ENCODE measurements at regions not wholly inside any gene's neighbourhood (a gene's known extent, or its start where the extent isn't known, plus 50 kb on each side); places are given as distances from the start of the nearest gene placed in this dataset.

- H2AFZ ChIP-seq = peak overlapping the region; percentile 91
- peak; percentile 23; the same call in 2 of the 3 replicates for ATAC-seq
Measured at GRCh38 chr3:128549283-128550112, 56.5 kb upstream of the GATA2 start.

More at GRCh38 chr3:128549283-128550112, 56.5 kb upstream of the GATA2 start:
- no peak overlapping the region for H3K4me3 ChIP-seq
- Mint-ChIP-seq H3K36me3 (ENCODE audit: low read depth) (no peaks in the 10 kb centered on the region; the same call in 2 of the 3 replicates), H3K9me3 (no peaks in the 10 kb centered on the region; the same call in 1 of the 3 replicates), H3K4me3 (0 out of 3 replicates have a peak overlapping the region, but pooled peaks have one; percentile 19), H3K27me3 (ENCODE audit: insufficient read depth, low read depth, poor library complexity) (peaks cover 18% of the 10 kb centered on the region), H3K27ac (no peak overlapping the region; the same call in 1 of the 2 replicates), H3K4me1 (peaks cover 11% of the 10 kb centered on the region)
- 0 out of 2 replicates have a peak overlapping the region, but pooled peaks have one; percentile 43 for H3K4me2 ChIP-seq
- DNase-seq (ENCODE audit: low spot score) = no peak
- H3K27me3 ChIP-seq (ENCODE audit: insufficient read depth) = peaks cover 11% of the 10 kb centered on the region
- no peak for TF ChIP-seq NANOG (IDR thresholded peaks at IDR 0.05; ENCODE audit: borderline replicate concordance)
- TF ChIP-seq ZNF114 (CRISPR knock-in tag; IDR thresholded peaks at IDR 0.05) = no peak
- TF ChIP-seq CREB1 (CRISPR knock-in tag; IDR thresholded peaks at IDR 0.05; ENCODE audit: low read depth) = no peak
- no peak for TF ChIP-seq ZNF462 (CRISPR knock-in tag; IDR thresholded peaks at IDR 0.05)
- TF ChIP-seq ETS1 (IDR thresholded peaks at IDR 0.05) = no peak
- no peak for TF ChIP-seq STAT1 (IDR thresholded peaks at IDR 0.05; ENCODE audit: unreplicated experiment)
- TF ChIP-seq JUNB (IDR thresholded peaks at IDR 0.05; ENCODE audit: unreplicated experiment) = no peak
- TF ChIP-seq EZH2 (IDR thresholded peaks at IDR 0.05; ENCODE audit: low read depth, unreplicated experiment) = no peak
- no peak for TF ChIP-seq EZH2phosphoT487 (IDR thresholded peaks at IDR 0.05; ENCODE audit: unreplicated experiment)
- no peaks in the 10 kb centered on the region for H3K79me2 ChIP-seq (replicated peaks; ENCODE audit: insufficient read depth)
- no peaks in the 10 kb centered on the region for H3K36me3 ChIP-seq (ENCODE audit: insufficient read depth)
- no peaks in the 10 kb centered on the region for H4K20me1 ChIP-seq (replicated peaks; ENCODE audit: insufficient read depth)
- no peak overlapping the region for H3K27ac ChIP-seq (ENCODE audit: low read depth)
- peaks cover 6% of the 10 kb centered on the region; the same call in 1 of the 2 replicates for H3K4me1 ChIP-seq (ENCODE audit: insufficient read depth)
- H3F3A ChIP-seq (replicated peaks; ENCODE audit: low read depth) = no peaks in the 10 kb centered on the region
- H3K9me2 ChIP-seq (ENCODE audit: insufficient read depth) = no peaks in the 10 kb centered on the region

Measured in GM23338 (cell line).